ENCODE measurements at regions not wholly inside any gene's neighbourhood (a gene's known extent, or its start where the extent isn't known, plus 50 kb on each side); places are given as distances from the start of the nearest gene placed in this dataset.

- intact Hi-C loops (cut with micrococcal nuclease): no loop called here
- H3K9me3 ChIP-seq (replicated peaks): no peaks in the 10 kb centered on the region
- peaks cover 49% of the 10 kb centered on the region for H3K27me3 ChIP-seq (ENCODE audit: low read depth)
- no peak overlapping the region for H3K4me3 ChIP-seq
- no peaks in the 10 kb centered on the region for H3K36me3 ChIP-seq
- no peak for DNase-seq
- no peak overlapping the region for H3K27ac ChIP-seq (replicated peaks)
- no peaks in the 10 kb centered on the region for H3K4me1 ChIP-seq
- no peak for TF ChIP-seq CTCF (IDR thresholded peaks at IDR 0.05; ENCODE audit: borderline replicate concordance)
Measured at GRCh38 chr11:134837887-134838232, 425.8 kb upstream of the B3GAT1 start.

GRCh38 chr11:134837166-134837886 lies 425.3 kb upstream of the B3GAT1 start:
- DNase-seq: no peak
- H3K9me3 ChIP-seq (replicated peaks): peaks cover 5% of the 10 kb centered on the region
- no peaks in the 10 kb centered on the region for H3K36me3 ChIP-seq
- H3K27ac ChIP-seq (replicated peaks): no peak overlapping the region
- intact Hi-C loops (cut with micrococcal nuclease): no loop called here
- no peak for TF ChIP-seq CTCF (IDR thresholded peaks at IDR 0.05; ENCODE audit: borderline replicate concordance)
- peaks cover 43% of the 10 kb centered on the region for H3K27me3 ChIP-seq (ENCODE audit: low read depth)
- no peak overlapping the region for H3K4me3 ChIP-seq
- H3K4me1 ChIP-seq: no peaks in the 10 kb centered on the region

GRCh38 chr11:134836561-134836960 lies 424.5 kb upstream of the B3GAT1 start:
- Histone ChIP-seq H3K4me3 (no peak overlapping the region), H3K36me3 (no peaks in the 10 kb centered on the region), H3K27ac (replicated peaks) (no peak overlapping the region), H3K4me1 (no peaks in the 10 kb centered on the region), H3K9me3 (replicated peaks) (peaks cover 10% of the 10 kb centered on the region), H3K27me3 (ENCODE audit: low read depth) (peaks cover 36% of the 10 kb centered on the region)
- no peak for DNase-seq
- no peak for TF ChIP-seq CTCF (IDR thresholded peaks at IDR 0.05; ENCODE audit: borderline replicate concordance)
- intact Hi-C loops (cut with micrococcal nuclease): no loop called here

- Histone ChIP-seq H3K27ac (replicated peaks) (no peak overlapping the region), H3K4me3 (no peak overlapping the region), H3K4me1 (no peaks in the 10 kb centered on the region), H3K27me3 (ENCODE audit: low read depth) (peaks cover 31% of the 10 kb centered on the region), H3K9me3 (replicated peaks) (peaks cover 20% of the 10 kb centered on the region), H3K36me3 (no peaks in the 10 kb centered on the region)
- no peak for DNase-seq
- intact Hi-C loops (cut with micrococcal nuclease): no loop called here
- TF ChIP-seq CTCF (IDR thresholded peaks at IDR 0.05; ENCODE audit: borderline replicate concordance): no peak
Measured at GRCh38 chr11:134835561-134835960, 423.5 kb upstream of the B3GAT1 start.

- DNase-seq: no peak
- Histone ChIP-seq H3K27ac (replicated peaks) (no peak overlapping the region), H3K4me3 (no peak overlapping the region), H3K9me3 (replicated peaks) (peaks cover 31% of the 10 kb centered on the region), H3K36me3 (no peaks in the 10 kb centered on the region), H3K27me3 (ENCODE audit: low read depth) (peaks cover 21% of the 10 kb centered on the region), H3K4me1 (no peaks in the 10 kb centered on the region)
- intact Hi-C loops (cut with micrococcal nuclease): no loop called here
- no peak for TF ChIP-seq CTCF (IDR thresholded peaks at IDR 0.05; ENCODE audit: borderline replicate concordance)
Measured at GRCh38 chr11:134830312-134830711, 418.3 kb upstream of the B3GAT1 start.

Data from left ventricle myocardium inferior (tissue), 1 donor.